ENCODE measurements at regions not wholly inside any gene's neighbourhood (a gene's known extent, or its start where the extent isn't known, plus 50 kb on each side); places are given as distances from the start of the nearest gene placed in this dataset.

GRCh38 chr5:157990583-157991181 lies 131.7 kb upstream of the CLINT1 start:
- TF ChIP-seq CTCF (IDR thresholded peaks at IDR 0.05) (no peak), JUN (CRISPR knock-in tag; IDR thresholded peaks at IDR 0.05) (no peak), AFF4 (CRISPR knock-in tag; IDR thresholded peaks at IDR 0.05; ENCODE audit: borderline replicate concordance) (no peak), ATF1 (CRISPR knock-in tag; IDR thresholded peaks at IDR 0.05) (no peak), ATF3 (CRISPR knock-in tag; conservative IDR thresholded peaks at IDR 0.05) (no peak), ZSCAN18 (CRISPR knock-in tag; IDR thresholded peaks at IDR 0.05) (no peak)

Measured in WTC11 (cell line).